SIG-M5 treated with dmso at 0.1 percent for 504 hours (cell line): ENCODE measurements at regions not wholly inside any gene's neighbourhood (a gene's known extent, or its start where the extent isn't known, plus 50 kb on each side); places are given as distances from the start of the nearest gene placed in this dataset.

ENCODE experiments used
- DNase-seq: peaks from one replicate; lab custom pipeline; 2025; ENCODE audit not compliant: unreplicated experiment; lab: John Stamatoyannopoulos, UW

- DNase-seq, result no peak
Measured at GRCh38 chrX:39458779-39459178, 639.0 kb downstream of the BCOR start.

- DNase-seq, result no peak
Measured at GRCh38 chrX:39459204-39459603, 638.6 kb downstream of the BCOR start.

GRCh38 chrX:39459952-39460351 is 637.8 kb downstream of the BCOR start:
- no peak for DNase-seq

- no peak for DNase-seq
Measured at GRCh38 chrX:39460499-39460898, 637.3 kb downstream of the BCOR start.

GRCh38 chrX:39462835-39463234 is 634.9 kb downstream of the BCOR start:
- DNase-seq, result no peak

- no peak for DNase-seq
Measured at GRCh38 chrX:39464253-39464652, 633.5 kb downstream of the BCOR start.

- no peak for DNase-seq
Measured at GRCh38 chrX:39465467-39465866, 632.3 kb downstream of the BCOR start.

- no peak for DNase-seq
Measured at GRCh38 chrX:39465906-39466305, 631.9 kb downstream of the BCOR start.

- DNase-seq, result no peak
Measured at GRCh38 chrX:39469126-39469525, 628.6 kb downstream of the BCOR start.

- no peak for DNase-seq
Measured at GRCh38 chrX:39470588-39471407, 627.0 kb downstream of the BCOR start.

GRCh38 chrX:39472161-39472560 is 625.6 kb downstream of the BCOR start:
- DNase-seq, result no peak

- DNase-seq, result no peak
Measured at GRCh38 chrX:39473812-39474211, 623.9 kb downstream of the BCOR start.

- DNase-seq, result no peak
Measured at GRCh38 chrX:39475372-39475771, 622.4 kb downstream of the BCOR start.

- DNase-seq, result no peak
Measured at GRCh38 chrX:39476604-39477021, 621.1 kb downstream of the BCOR start.

GRCh38 chrX:39477031-39477761 is 620.6 kb downstream of the BCOR start:
- DNase-seq, result no peak

- DNase-seq, result no peak
Measured at GRCh38 chrX:39477762-39478120, 620.0 kb downstream of the BCOR start.

GRCh38 chrX:39479856-39480255 is 617.9 kb downstream of the BCOR start:
- no peak for DNase-seq

GRCh38 chrX:39480963-39481362 is 616.8 kb downstream of the BCOR start:
- DNase-seq, result no peak

- no peak for DNase-seq
Measured at GRCh38 chrX:39481621-39482020, 616.1 kb downstream of the BCOR start.

- no peak for DNase-seq
Measured at GRCh38 chrX:39484159-39485068, 613.3 kb downstream of the BCOR start.

GRCh38 chrX:39487166-39487968 is 610.4 kb downstream of the BCOR start:
- DNase-seq, result no peak
